HG03571 (cell line): ENCODE measurements at regions not wholly inside any gene's neighbourhood (a gene's known extent, or its start where the extent isn't known, plus 50 kb on each side); places are given as distances from the start of the nearest gene placed in this dataset.
"Not testable (repeated sequence)": the region's sequence is repeated elsewhere in the genome, so short reads cannot be mapped to it uniquely, and the experiment has no call there.

ENCODE experiments used
- ATAC-seq: cut with Tn5 transposase; IDR thresholded peaks from one replicate; pipeline ENCODE4 v1.9.1; 2021; ENCODE audit not compliant: unreplicated experiment

DNA sequence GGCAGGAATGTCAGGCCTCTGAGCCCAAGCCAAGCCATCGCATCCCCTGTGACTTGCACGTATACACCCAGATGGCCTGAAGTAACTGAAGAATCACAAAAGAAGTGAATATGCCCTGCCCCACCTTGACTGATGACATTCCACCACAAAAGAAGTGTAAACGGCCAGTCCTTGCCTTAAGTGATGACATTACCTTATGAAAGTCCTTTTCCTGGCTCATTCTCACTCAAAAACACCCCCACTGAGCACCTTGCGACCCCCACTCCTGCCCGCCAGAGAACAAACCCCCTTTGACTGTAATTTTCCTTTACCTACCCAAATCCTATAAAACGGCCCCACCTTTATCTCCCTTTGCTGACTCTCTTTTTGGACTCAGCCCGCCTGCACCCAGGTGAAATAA lies 185.8 kb upstream of the MEIS1 start:
- ATAC-seq, result not testable (repeated sequence)

DNA sequence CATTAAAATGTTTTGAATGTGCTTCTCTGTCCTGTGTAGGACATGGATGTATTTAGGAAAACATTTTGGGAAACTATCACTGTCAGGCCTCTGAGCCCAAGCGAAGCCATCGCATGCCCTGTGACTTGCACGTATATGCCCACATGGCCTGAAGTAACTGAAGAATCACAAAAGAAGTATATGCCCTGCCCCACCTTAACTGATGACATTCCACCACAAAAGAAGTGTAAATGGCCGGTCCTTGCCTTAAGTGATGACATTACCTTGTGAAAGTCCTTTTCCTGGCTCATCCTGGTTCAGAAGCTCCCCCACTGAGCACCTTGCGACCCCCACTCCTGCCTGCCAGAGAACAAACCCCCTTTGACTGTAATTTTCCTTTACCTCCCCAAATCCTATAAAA lies 191.1 kb upstream of the MEIS1 start:
- ATAC-seq, result not testable (repeated sequence)

DNA sequence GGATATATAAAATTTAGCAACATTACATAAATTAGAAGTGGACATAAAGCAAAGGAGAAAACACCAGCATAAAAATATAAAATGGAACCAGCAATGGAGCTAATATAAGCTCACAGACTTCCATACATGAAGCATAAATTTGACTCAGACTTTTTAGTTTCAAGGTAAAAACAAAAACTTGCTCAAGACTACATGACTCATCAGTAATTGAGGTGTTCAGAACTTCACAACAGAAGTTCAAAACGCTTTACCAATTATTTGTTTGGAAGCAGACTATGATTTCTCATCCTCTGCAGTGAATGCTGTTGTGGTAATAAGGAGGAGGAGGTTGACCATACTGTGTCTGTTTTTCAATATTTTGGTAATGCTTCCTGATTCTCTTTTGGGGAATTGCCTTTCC lies 192.0 kb upstream of the MEIS1 start:
- not testable (repeated sequence) for ATAC-seq

GRCh38 chr2:66242099-66242789 lies 192.7 kb upstream of the MEIS1 start:
- ATAC-seq, result no peak

DNA sequence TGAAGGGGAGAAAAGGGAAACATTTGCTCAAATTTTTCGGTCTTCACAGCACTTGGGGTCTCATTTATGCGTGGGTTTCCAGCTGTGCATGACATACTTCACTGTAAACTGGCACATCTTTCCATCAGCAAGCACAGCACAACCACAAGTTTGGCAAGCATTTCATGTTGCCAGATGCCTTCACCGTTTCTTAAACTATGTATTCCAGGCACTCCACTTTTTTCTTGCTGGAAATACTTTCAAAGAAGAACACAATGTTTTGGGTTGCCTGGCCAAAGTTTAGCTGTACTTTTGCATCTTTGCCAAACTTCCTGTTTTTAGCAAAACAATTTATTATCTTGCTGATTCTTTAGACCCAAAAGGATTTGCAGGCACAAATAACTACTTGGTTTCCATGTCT lies 194.6 kb upstream of the MEIS1 start:
- ATAC-seq, result no peak

DNA sequence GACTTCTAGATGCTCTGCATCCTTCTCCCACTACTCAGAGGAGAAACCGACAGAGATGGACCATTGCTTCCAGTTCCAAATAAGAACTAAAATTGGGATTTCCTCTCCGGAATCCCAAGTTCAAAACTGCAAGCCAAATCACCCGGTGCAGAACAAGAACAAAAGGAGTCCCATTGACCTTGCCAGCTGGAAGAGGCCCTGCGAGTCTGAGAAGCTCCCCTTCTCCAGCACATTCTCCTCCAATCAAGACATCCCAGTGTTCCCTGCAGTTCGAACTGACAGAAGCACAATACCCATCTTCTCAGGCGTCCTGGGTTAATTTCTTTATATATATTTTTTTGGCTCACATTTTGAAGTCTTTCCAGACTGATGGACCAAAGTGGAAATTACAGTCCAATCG lies 195.3 kb upstream of the MEIS1 start:
- ATAC-seq, result no peak

GRCh38 chr2:66237803-66238379 lies 197.0 kb upstream of the MEIS1 start:
- ATAC-seq, result no peak

DNA sequence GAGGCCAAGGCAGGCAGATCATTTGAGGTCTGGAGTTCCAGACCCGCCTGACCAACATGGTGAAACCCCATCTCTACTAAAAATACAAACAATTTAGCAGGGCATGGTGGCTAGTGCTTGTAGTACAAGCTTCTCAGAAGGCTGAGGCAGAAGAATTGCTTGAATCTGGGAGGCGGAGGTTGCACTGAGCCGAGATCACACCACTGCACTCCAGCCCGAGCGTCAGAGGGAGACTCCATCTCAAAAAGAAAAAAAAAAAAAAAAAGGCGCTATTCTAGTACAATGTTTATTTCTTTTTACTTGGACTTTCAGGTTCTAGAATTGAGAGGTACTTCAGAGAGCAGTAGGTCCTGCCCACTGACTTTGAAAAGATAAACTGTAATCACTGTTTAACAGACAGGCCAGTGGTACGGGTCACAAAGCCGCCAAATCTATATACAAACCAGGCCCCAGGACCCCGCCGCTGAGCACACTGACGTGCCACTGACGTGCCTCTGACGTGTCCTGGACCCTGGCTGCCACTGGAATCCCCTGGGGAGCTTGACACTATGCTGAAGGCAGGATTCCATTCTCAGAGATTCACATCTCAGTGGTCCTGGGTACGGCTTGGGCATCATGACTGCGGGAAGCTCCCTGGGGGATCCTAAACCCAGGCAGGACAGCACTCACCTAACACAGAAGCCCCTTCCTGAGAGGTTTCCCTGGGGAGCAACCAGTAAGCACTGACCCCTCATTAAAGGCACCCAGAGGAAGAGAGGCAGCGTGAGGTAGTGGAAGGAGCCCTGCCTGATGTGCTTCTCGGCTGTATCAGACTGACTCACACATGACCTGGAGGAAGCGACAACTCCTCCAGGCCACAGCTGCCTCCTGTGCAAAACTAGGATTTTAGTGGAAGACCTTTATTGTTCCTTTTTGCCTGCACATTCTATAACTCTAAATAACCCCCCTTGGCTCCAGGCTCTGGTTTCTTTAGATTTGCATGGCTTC lies 197.8 kb upstream of the MEIS1 start:
- no peak for ATAC-seq

GRCh38 chr2:66236067-66236685 lies 198.7 kb upstream of the MEIS1 start:
- ATAC-seq, result no peak

DNA sequence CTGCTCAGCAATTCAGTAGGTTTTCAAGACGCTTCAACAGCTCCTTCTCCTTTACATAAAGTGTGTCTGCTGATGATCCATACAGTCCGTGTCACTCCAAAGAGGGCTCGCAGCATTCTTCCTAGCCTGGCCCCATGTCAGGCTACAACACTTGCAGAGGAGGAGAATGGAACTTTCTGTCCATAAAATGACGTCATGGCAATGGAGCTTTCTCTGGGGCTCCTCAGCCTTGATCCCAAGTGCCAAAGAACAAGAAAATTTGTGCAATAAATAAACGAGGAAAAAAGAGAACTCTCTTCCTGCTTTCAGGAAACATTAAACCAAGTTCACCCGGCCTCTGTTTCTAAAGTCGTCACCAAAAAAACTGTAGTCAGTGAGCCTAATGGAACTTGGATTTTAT lies 199.5 kb upstream of the MEIS1 start:
- ATAC-seq, result no peak

- no peak for ATAC-seq
These were observed 200.9 kb upstream of the MEIS1 start for GRCh38 chr2:66233981-66234380.

GRCh38 chr2:66228128-66228547 lies 206.8 kb upstream of the MEIS1 start:
- ATAC-seq, result no peak

DNA sequence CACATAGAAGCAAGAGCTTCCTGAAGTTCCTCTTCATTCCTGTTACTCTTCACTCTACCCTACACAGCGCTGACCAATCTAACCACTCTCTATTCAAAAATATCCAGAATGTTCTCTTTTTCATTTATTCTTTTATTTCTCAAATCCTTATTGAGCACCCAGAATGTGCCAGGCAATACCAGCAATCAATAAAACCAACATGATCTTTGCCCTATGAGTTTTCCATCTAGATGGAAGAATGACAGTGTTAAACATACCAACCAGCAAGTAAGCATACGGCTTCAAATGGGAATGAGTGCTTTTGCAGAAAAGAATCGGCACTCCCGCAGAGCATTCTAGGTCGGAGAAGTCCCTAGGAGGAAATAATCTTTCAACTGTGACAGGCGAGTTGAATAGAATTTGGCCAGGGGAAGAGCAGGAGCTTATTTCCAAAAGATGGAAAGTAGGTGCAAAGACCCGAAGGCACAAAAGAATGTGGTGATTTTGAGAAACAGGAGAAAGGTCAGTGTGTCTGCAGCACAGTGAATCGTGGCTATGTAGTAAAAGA lies 217.8 kb upstream of the MEIS1 start:
- ATAC-seq, result no peak

DNA sequence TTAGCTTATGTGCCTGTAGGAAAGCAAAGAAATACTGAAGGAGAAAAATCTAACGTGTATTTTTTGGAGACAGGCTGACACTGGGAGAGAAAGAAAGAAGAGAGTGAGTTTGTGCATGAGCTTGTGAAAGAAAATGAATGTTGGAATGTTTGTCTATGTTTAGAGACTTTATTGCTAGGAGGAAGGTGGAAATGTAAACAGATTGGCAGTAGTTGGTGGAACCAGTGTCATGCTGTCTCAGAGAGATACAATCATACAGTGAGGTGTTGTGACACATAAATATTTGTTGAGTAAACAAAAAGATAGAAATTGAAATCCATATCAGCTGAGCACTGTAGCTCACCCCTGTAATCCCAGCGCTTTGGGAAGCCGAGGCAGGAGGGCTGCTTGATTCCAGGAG lies 222.2 kb upstream of the MEIS1 start:
- ATAC-seq, result no peak

GRCh38 chr2:66202586-66202985 lies 232.3 kb upstream of the MEIS1 start:
- ATAC-seq, result no peak

DNA sequence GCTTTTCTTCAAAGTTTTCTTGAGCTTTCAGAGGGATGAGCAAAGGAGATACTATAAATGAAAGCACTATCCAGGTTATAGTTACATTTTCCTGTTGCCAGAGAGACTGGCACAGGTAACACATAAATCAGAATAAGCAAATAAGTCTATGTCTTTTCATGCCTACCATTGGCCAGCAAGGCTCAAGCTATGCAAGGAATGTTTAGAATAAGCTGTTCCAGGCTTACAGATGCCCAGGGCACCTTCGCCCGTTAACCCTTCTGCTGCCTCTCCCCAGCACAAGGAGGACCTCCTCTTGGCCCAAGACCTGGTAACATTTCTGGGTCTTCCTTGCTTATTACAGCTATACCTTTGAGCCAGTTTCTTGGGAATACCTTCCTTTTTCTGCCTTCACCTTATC lies 233.7 kb upstream of the MEIS1 start:
- no peak for ATAC-seq

- no peak for ATAC-seq
These were observed 236.1 kb upstream of the MEIS1 start for GRCh38 chr2:66198873-66199272.

GRCh38 chr2:66192888-66193287 lies 242.0 kb upstream of the MEIS1 start:
- ATAC-seq, result no peak

DNA sequence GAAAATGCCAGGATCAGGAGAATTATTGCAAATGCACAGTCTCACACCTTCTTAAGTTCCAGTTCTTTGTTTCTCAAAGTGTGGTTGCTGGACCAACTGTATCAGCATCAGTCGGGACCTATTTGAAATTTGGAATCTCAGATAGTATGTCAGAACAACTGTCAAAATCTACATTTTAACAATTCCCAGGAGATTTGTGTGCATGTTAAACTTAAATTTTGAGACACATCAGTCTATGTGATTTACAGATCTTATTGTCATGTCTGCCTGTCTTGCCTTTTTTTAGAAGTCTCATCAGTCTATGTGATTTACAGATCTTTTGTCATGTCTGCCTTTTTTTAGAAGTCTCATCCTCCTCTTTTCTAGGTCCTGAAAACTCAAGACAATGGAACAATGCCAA lies 243.6 kb upstream of the MEIS1 start:
- no peak for ATAC-seq

DNA sequence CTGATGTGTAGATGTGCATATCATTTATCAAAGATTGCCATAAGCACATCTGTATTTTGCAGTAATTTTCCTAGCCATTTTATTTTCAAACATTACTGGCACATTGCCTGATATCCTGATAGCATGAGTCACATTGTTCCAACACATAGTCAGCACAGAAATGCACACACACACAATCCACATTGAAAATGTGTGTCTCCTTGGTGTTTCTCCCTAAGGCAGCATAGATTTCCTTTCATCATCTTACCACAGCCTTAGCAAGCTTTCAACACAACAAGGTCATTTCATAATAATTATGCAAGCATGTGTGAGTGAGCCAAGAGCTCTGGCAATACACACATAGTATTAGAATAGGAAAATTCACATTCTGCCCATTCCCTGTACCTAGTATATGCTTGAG lies 245.4 kb upstream of the MEIS1 start:
- no peak for ATAC-seq

GRCh38 chr2:66186537-66186936 lies 248.4 kb upstream of the MEIS1 start:
- ATAC-seq, result no peak
